IPS-18c (cell line): ENCODE measurements at regions not wholly inside any gene's neighbourhood (a gene's known extent, or its start where the extent isn't known, plus 50 kb on each side); places are given as distances from the start of the nearest gene placed in this dataset.
A peak's percentile ranks its signal among the peaks of the same experiment; 100 is the strongest.

Experiments used
- H3K4me3 ChIP-seq: 2 replicates; pipeline ENCODE4 v1.7.0; 2013; ENCODE audit warnings: low read depth, mild to moderate bottlenecking, low read length, moderate library complexity; ENCODE audit not compliant: insufficient read depth
- H3K9me3 ChIP-seq: one replicate; pipeline ENCODE4 v1.6.1; 2013; ENCODE audit warnings: mild to moderate bottlenecking, low read length, moderate library complexity; ENCODE audit not compliant: control insufficient read depth, insufficient read depth

- no peaks in the 10 kb centered on the region for H3K9me3 ChIP-seq
- no peak overlapping the region for H3K4me3 ChIP-seq
These were observed 88.1 kb upstream of the CUX1 start for GRCh38 chr7:101729241-101729883.

GRCh38 chr7:101731502-101732084 is 85.8 kb upstream of the CUX1 start:
- Histone ChIP-seq H3K9me3 (no peaks in the 10 kb centered on the region), H3K4me3 (no peak overlapping the region)

DNA sequence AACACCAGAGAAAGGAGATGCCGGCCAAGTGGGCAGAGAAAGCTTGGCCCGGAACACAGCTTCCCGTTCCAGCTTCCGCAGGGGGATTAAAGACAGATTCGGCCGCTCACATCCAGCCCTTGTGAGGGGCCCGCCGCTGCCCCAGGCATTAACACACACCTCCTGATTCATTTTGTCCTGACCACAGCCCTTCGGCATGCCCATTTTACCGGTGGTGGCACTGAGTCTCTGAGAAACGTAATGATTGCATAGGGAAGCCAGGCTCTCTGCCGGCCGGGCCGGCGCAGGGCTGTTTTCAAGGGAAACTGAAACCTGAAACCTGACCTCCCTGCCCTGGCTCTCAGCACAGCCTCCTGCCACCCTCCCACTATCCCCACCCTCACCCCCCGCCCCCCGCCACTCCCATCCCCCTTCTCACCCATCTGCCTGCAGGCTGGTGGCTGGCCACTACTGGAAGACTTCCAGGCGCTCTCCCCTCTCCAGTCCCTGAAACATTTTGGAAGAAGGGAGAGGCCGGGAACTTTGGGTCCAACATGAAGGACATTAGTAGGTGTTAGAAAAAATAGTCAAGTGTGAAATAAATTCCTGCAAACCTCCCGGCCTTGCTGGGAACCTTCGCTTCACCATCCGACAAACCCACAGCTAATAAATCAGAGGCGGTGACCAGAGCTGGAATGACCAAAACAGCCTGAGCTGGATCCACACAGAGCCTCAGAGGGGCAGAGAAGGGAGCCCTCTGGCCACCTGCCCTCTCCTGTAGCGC is 83.5 kb upstream of the CUX1 start:
- Histone ChIP-seq H3K9me3 (no peaks in the 10 kb centered on the region), H3K4me3 (no peak overlapping the region; the same call in 1 of the 2 replicates)

DNA sequence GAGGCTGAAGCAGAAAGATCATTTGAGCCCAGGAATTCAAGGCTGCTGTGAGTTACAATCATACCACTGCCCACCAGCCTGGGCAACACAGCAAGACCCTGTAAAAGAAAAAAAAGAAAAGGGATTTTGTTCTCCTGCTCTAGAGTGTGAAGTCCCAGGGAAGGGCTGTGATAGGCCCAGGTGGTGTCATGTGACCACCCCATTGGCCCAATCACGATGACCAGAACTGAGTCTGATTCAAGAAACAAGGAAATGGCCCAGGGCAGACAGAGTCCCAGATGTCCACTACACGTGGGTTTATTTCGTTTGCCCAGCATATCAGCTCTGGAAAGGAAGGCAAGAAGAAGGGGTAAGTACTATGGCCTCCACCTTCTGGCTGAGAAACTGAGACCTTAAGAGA is 81.3 kb upstream of the CUX1 start:
- no peaks in the 10 kb centered on the region for H3K9me3 ChIP-seq
- H3K4me3 ChIP-seq: no peak overlapping the region

- no peaks in the 10 kb centered on the region for H3K9me3 ChIP-seq
- H3K4me3 ChIP-seq: no peak overlapping the region
These were observed 77.5 kb upstream of the CUX1 start for GRCh38 chr7:101739775-101740398.

- no peak overlapping the region for H3K4me3 ChIP-seq
- H3K9me3 ChIP-seq: no peaks in the 10 kb centered on the region
These were observed 76.3 kb upstream of the CUX1 start for GRCh38 chr7:101740981-101741725.

DNA sequence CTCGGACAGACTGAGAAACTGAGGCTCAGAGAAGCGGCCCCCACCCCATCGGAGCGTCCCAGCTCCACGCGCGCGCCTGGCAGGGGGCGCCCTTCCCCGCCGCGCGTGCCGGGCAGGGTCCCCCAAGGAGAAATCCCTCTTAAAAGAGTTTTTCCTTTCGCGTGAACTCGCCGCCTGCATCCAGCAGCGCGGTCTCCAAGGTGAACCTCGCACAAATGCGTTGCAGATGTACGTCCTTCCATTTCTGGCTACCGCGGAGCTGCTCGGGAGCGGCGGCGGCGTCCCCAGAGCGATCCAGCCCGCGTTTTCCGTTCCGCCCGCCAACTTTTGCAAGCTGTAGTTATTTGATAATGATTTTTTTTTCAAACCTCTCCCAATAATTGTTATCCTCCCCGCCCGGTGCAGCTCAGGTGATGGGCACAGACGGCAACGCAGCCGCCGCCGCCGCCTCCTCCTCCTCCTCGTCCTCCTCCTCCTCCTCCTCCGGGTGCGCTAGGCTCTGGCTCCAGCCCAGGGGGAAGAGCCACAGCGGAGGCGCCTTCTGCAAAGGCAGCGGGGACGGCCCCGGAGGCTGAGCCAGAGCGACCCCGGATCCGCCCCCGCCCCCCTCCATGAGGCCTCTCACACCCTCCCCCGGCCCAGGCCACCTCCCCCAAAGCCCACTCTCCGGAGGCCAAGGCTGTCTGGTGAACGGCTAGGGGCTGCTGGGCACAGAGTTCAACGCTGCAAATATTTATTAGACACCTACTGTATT is 74.0 kb upstream of the CUX1 start:
- Histone ChIP-seq H3K9me3 (no peaks in the 10 kb centered on the region), H3K4me3 (peak overlapping the region; percentile 59)

- Histone ChIP-seq H3K4me3 (peak overlapping the region; percentile 38; the same call in 1 of the 2 replicates), H3K9me3 (no peaks in the 10 kb centered on the region)
These were observed 73.4 kb upstream of the CUX1 start for GRCh38 chr7:101743995-101744360.

DNA sequence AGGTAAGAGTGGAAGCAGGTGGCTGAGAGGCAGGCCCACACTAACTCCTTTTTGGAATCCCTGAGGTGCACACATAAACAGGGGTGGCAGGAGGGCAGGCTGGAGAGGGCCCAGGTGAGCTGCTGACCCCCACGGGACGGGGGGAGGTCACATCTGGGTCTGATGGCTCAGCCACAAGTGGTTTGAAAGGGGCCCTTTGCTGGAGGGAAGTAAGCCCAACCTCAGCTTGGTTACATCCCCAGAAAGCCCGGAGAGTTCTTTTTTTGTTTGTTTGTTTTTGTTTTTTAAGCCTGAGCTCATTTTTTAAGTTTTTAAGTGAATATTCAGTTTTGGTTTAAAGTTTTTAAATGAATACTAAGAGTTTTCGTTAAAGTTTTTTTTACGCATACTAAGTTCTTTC is 72.8 kb upstream of the CUX1 start:
- Histone ChIP-seq H3K4me3 (no peak overlapping the region), H3K9me3 (no peaks in the 10 kb centered on the region)

DNA sequence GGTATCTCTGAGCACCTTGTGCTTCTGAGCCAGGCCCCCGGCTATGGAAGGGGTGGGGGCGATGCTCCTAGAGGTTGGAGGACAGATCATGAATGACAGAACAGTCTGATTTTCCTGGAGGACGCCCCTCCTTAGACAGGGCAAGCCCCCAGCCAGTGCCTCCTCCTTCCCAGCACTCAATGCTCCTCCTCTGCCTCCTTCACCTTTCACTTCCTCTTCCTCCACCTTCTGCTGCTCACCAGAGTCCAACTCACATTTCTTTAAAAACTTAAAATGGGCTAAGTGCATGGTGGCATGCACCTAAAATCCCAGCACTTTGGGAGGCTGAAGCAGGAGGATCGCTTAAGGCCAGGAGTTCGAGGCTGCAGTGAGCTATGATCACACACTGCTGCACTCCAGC is 71.1 kb upstream of the CUX1 start:
- Histone ChIP-seq H3K9me3 (no peaks in the 10 kb centered on the region), H3K4me3 (no peak overlapping the region)

DNA sequence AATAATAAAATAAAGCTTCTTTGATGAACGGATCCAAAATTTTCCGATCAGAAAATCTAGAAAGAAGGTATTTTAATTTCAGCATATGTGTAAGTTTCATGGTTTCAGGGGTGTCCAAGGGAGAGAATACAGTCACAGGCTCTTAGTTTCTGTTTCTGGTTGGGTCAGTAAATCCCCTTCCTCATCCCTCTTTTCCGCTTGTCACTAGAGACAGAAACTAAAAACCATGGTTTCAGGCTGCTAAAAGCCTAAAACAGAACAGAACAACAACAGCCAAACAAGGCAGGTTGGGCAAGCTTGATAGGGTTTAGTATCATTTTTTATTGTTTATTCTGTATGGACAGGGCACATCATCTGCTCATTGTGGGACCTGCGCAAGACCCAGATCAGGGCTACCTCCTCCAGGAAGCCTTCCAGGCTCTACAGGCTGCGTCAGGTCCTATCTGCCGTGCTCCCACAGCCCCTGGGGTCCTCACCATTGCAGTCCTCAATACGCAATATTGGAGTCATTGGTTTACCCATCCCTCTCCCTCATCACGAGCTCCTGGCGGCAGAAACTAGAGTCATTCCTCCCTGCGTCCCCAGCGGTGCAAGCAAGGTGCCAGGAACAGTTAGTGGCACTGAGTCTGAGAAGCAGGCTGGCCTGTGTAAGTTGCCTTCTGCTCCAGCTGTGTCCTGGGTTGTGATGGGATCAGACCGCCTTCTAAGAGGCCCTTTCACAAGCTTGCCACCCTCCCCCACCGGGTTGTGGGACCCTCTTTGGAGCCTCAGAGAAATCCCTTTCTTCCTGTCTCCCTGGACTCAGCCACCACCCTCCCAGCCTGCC is 70.2 kb upstream of the CUX1 start:
- Histone ChIP-seq H3K9me3 (no peaks in the 10 kb centered on the region), H3K4me3 (no peak overlapping the region)

- H3K9me3 ChIP-seq: no peaks in the 10 kb centered on the region
- H3K4me3 ChIP-seq: no peak overlapping the region
These were observed 69.5 kb upstream of the CUX1 start for GRCh38 chr7:101747879-101748345.

- no peaks in the 10 kb centered on the region for H3K9me3 ChIP-seq
- no peak overlapping the region for H3K4me3 ChIP-seq
These were observed 67.5 kb upstream of the CUX1 start for GRCh38 chr7:101749891-101750290.

DNA sequence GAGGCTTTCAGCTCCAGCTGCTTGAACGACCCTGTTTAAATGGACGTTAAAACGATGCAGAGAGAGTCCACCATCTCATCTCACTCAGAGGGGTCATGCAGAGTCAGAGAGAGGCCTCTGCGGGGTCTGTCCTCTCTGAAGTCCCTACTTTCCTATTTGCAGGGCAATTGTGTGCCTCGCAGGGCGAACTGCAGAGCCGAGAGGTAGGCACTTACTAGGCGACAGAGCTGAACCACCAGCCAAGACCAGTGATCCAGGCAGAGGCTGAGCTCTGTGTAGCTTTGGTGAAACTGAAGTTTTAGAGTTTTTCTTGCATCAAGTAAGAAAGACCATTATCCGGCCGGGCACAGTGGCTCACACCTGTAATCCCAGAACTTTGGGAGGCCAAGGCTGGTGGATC is 64.1 kb upstream of the CUX1 start:
- H3K9me3 ChIP-seq: no peaks in the 10 kb centered on the region
- H3K4me3 ChIP-seq: no peak overlapping the region

DNA sequence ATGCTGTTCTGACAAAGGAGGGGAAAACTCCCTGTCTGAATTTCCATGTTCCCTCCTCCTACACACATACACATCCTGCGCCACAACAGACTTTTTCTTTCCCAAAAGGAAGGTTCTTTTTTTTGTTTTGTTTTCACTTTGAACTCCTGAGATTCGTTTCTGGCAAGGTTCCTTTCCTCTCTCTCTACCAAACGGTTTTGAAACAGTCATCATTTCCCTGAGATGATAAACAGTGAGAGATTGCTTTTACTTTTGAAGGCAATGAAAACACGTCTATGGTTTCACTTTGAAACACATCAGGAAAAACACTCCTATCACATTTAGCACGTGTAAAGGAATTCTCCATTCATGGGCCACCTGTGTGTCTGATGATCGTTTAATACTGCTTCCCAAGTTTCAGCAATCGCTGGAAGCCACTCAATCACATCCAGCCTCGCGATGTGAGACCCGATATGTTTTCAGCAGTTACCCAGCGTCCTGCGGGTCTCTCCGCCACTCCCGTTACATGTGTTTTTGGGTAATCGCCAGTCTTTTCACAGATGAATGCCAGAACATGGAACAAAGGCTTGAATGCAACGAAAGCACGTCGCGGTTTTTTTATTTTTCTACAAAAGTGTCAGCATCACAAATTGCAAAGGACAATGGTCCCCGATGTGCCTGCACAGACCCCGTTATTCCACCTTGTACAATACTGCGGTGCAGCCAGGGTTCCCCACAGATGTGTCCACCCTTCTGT is 62.8 kb upstream of the CUX1 start:
- Histone ChIP-seq H3K4me3 (no peak overlapping the region), H3K9me3 (no peaks in the 10 kb centered on the region)
